NCI-H187 treated with DMSO at 0.1 percent for 48 hours (cell line): ENCODE measurements at regions not wholly inside any gene's neighbourhood (a gene's known extent, or its start where the extent isn't known, plus 50 kb on each side); places are given as distances from the start of the nearest gene placed in this dataset.

Experiments
- DNase-seq: peaks from one replicate; lab custom pipeline; 2025; lab: John Stamatoyannopoulos, UW

- no peak for DNase-seq
Measured at GRCh38 chr2:15042801-15043217, 410.3 kb downstream of the LRATD1 start.

- DNase-seq: no peak
Measured at GRCh38 chr2:15043336-15044058, 411.0 kb downstream of the LRATD1 start.

GRCh38 chr2:15045054-15045453 is 412.5 kb downstream of the LRATD1 start:
- no peak for DNase-seq

GRCh38 chr2:15047184-15047583 is 414.7 kb downstream of the LRATD1 start:
- DNase-seq: no peak

- no peak for DNase-seq
Measured at GRCh38 chr2:15048000-15048399, 415.5 kb downstream of the LRATD1 start.

- DNase-seq: no peak
Measured at GRCh38 chr2:15049096-15049993, 416.8 kb downstream of the LRATD1 start.

GRCh38 chr2:15050483-15050882 is 418.0 kb downstream of the LRATD1 start:
- peak; percentile 87 for DNase-seq

GRCh38 chr2:15053542-15053941 is 421.0 kb downstream of the LRATD1 start:
- no peak for DNase-seq

- DNase-seq: no peak
Measured at GRCh38 chr2:15058015-15058720, 425.7 kb downstream of the LRATD1 start.

GRCh38 chr2:15058721-15059157 is 426.2 kb downstream of the LRATD1 start:
- DNase-seq: no peak

- DNase-seq: peak; percentile 9
Measured at GRCh38 chr2:15059870-15060512, 427.5 kb downstream of the LRATD1 start.

- DNase-seq: no peak
Measured at GRCh38 chr2:15061268-15061667, 428.8 kb downstream of the LRATD1 start.

GRCh38 chr2:15066138-15066537 is 433.6 kb downstream of the LRATD1 start:
- DNase-seq: no peak

- DNase-seq: no peak
Measured at GRCh38 chr2:15069149-15069548, 436.6 kb downstream of the LRATD1 start.

GRCh38 chr2:15072836-15073235 is 440.3 kb downstream of the LRATD1 start:
- no peak for DNase-seq

GRCh38 chr2:15073664-15074063 is 441.1 kb downstream of the LRATD1 start:
- DNase-seq: no peak

GRCh38 chr2:15074319-15074718 is 441.8 kb downstream of the LRATD1 start:
- no peak for DNase-seq

GRCh38 chr2:15074751-15075700 is 442.5 kb downstream of the LRATD1 start:
- DNase-seq: no peak

- no peak for DNase-seq
Measured at GRCh38 chr2:15076668-15077067, 444.2 kb downstream of the LRATD1 start.

- DNase-seq: no peak
Measured at GRCh38 chr2:15081356-15081755, 448.8 kb downstream of the LRATD1 start.
